DOHH2 (cell line): ENCODE measurements at regions not wholly inside any gene's neighbourhood (a gene's known extent, or its start where the extent isn't known, plus 50 kb on each side); places are given as distances from the start of the nearest gene placed in this dataset.

Experiments used
- CTCF ChIP-seq: fragments of 200-600 bp; sonication (generic); IDR thresholded peaks from one replicate; pipeline ENCODE4 v1.5.1; 2014; ENCODE audit warnings: antibody characterized with exemption, mild to moderate bottlenecking, low read depth, low read length; ENCODE audit not compliant: poor library complexity, severe bottlenecking
- EZH2phosphoT487 ChIP-seq: fragments of 200-600 bp; sonication (generic); IDR thresholded peaks from 2 replicates; pipeline ENCODE4 v1.6.1; 2017; ENCODE audit warnings: borderline replicate concordance, mild to moderate bottlenecking, antibody characterized with exemption, low read length, moderate library complexity, mixed read lengths

DNA sequence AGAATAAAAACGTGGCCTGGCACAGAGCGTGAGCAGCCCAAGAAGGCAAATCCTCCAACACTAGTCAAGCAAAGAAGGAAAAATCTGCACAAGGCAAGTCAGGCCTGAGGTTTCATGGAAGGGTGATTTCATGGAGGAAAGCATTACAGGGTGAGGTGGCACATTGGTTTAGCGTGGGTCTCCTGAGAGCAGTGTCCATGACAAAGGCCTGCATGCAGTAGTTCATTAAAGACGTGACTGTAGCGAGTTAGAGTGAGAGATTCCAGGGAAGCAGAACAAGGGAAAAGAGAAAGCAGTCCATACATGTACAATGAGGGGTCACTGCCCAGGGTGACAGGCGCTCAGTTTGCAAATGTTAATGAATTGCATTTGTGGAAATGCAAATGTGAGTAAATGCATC, 285.0 kb upstream of the ERCC4 start:
- TF ChIP-seq CTCF: no peak
- no peak for TF ChIP-seq EZH2phosphoT487
